ENCODE measurements at regions not wholly inside any gene's neighbourhood (a gene's known extent, or its start where the extent isn't known, plus 50 kb on each side); places are given as distances from the start of the nearest gene placed in this dataset.

GRCh38 chr13:62697701-62698100 is 1282.1 kb upstream of the PCDH20 start:
- no peaks in the 10 kb centered on the region for H3K36me3 ChIP-seq (replicated peaks; ENCODE audit: low read depth, low read length)
- H3K9ac ChIP-seq (ENCODE audit: low read length) = no peak overlapping the region
- H3K4me2 ChIP-seq (ENCODE audit: low read length) = no peak overlapping the region
- H3K27ac ChIP-seq (ENCODE audit: low read length) = no peak overlapping the region
- TF ChIP-seq CTCF (IDR thresholded peaks at IDR 0.05; ENCODE audit: low read depth, low read length) (no peak), EZH2phosphoT487 (IDR thresholded peaks at IDR 0.05; ENCODE audit: low read depth) (no peak)
- H2AFZ ChIP-seq (ENCODE audit: low read depth, low read length) = no peak overlapping the region
- no peak overlapping the region for H3K4me3 ChIP-seq (ENCODE audit: low read length)
- H3K4me1 ChIP-seq (ENCODE audit: low read length) = peaks cover 8% of the 10 kb centered on the region
- H3K9me3 ChIP-seq (ENCODE audit: insufficient read depth, low read length) = no peaks in the 10 kb centered on the region
- no peaks in the 10 kb centered on the region for H3K79me2 ChIP-seq (ENCODE audit: low read length)
- H3K27me3 ChIP-seq (ENCODE audit: low read depth, low read length) = no peaks in the 10 kb centered on the region
- H4K20me1 ChIP-seq (ENCODE audit: insufficient read depth, low read length) = no peaks in the 10 kb centered on the region

- no peaks in the 10 kb centered on the region for H3K27me3 ChIP-seq (ENCODE audit: low read depth, low read length)
These were observed 1280.8 kb upstream of the PCDH20 start for GRCh38 chr13:62696490-62696889.

GRCh38 chr13:62687732-62688131 is 1272.1 kb upstream of the PCDH20 start:
- Histone ChIP-seq H3K9me3 (ENCODE audit: insufficient read depth, low read length) (no peaks in the 10 kb centered on the region), H3K79me2 (ENCODE audit: low read length) (no peaks in the 10 kb centered on the region), H3K4me3 (ENCODE audit: low read length) (no peak overlapping the region), H3K27me3 (ENCODE audit: low read depth, low read length) (no peaks in the 10 kb centered on the region), H3K9ac (ENCODE audit: low read length) (no peak overlapping the region), H4K20me1 (ENCODE audit: insufficient read depth, low read length) (no peaks in the 10 kb centered on the region), H3K27ac (ENCODE audit: low read length) (no peak overlapping the region), H3K4me2 (ENCODE audit: low read length) (no peak overlapping the region), H3K36me3 (replicated peaks; ENCODE audit: low read depth, low read length) (no peaks in the 10 kb centered on the region), H3K4me1 (ENCODE audit: low read length) (no peaks in the 10 kb centered on the region), H2AFZ (ENCODE audit: low read depth, low read length) (no peak overlapping the region)
- TF ChIP-seq CTCF (IDR thresholded peaks at IDR 0.05; ENCODE audit: low read depth, low read length) (no peak), EZH2phosphoT487 (IDR thresholded peaks at IDR 0.05; ENCODE audit: low read depth) (no peak)

More at GRCh38 chr13:62696490-62696889, 1280.8 kb upstream of the PCDH20 start:
- Histone ChIP-seq H3K4me2 (ENCODE audit: low read length) (no peak overlapping the region), H3K27ac (ENCODE audit: low read length) (no peak overlapping the region), H3K9ac (ENCODE audit: low read length) (no peak overlapping the region), H3K4me3 (ENCODE audit: low read length) (no peak overlapping the region), H3K79me2 (ENCODE audit: low read length) (no peaks in the 10 kb centered on the region), H2AFZ (ENCODE audit: low read depth, low read length) (no peak overlapping the region), H3K36me3 (replicated peaks; ENCODE audit: low read depth, low read length) (no peaks in the 10 kb centered on the region), H3K4me1 (ENCODE audit: low read length) (peaks cover 8% of the 10 kb centered on the region), H4K20me1 (ENCODE audit: insufficient read depth, low read length) (no peaks in the 10 kb centered on the region), H3K9me3 (ENCODE audit: insufficient read depth, low read length) (no peaks in the 10 kb centered on the region)
- TF ChIP-seq CTCF (IDR thresholded peaks at IDR 0.05; ENCODE audit: low read depth, low read length) (no peak), EZH2phosphoT487 (IDR thresholded peaks at IDR 0.05; ENCODE audit: low read depth) (no peak)

- TF ChIP-seq CTCF (IDR thresholded peaks at IDR 0.05; ENCODE audit: low read depth, low read length) (no peak), EZH2phosphoT487 (IDR thresholded peaks at IDR 0.05; ENCODE audit: low read depth) (no peak)
These were observed 1268.7 kb upstream of the PCDH20 start for GRCh38 chr13:62684359-62684758.

More at GRCh38 chr13:62684359-62684758, 1268.7 kb upstream of the PCDH20 start:
- H3K27me3 ChIP-seq (ENCODE audit: low read depth, low read length) = no peaks in the 10 kb centered on the region
- no peaks in the 10 kb centered on the region for H3K79me2 ChIP-seq (ENCODE audit: low read length)
- H3K9me3 ChIP-seq (ENCODE audit: insufficient read depth, low read length) = no peaks in the 10 kb centered on the region
- H3K4me1 ChIP-seq (ENCODE audit: low read length) = no peaks in the 10 kb centered on the region
- H3K36me3 ChIP-seq (replicated peaks; ENCODE audit: low read depth, low read length) = no peaks in the 10 kb centered on the region
- H3K9ac ChIP-seq (ENCODE audit: low read length) = no peak overlapping the region
- no peak overlapping the region for H2AFZ ChIP-seq (ENCODE audit: low read depth, low read length)
- H4K20me1 ChIP-seq (ENCODE audit: insufficient read depth, low read length) = no peaks in the 10 kb centered on the region
- no peak overlapping the region for H3K27ac ChIP-seq (ENCODE audit: low read length)
- no peak overlapping the region for H3K4me2 ChIP-seq (ENCODE audit: low read length)
- no peak overlapping the region for H3K4me3 ChIP-seq (ENCODE audit: low read length)
